GM21717 (cell line): ENCODE measurements at regions not wholly inside any gene's neighbourhood (a gene's known extent, or its start where the extent isn't known, plus 50 kb on each side); places are given as distances from the start of the nearest gene placed in this dataset.
"Not testable (repeated sequence)": the region's sequence is repeated elsewhere in the genome, so short reads cannot be mapped to it uniquely, and the experiment has no call there.

Source experiments
- ATAC-seq: cut with Tn5 transposase; IDR thresholded peaks from one replicate; pipeline ENCODE4 v1.9.1; 2021; ENCODE audit warnings: mild to moderate bottlenecking, moderate library complexity; ENCODE audit not compliant: unreplicated experiment

GRCh38 chr3:82423268-82424030, 662.0 kb upstream of the GBE1 start:
- ATAC-seq: no peak

GRCh38 chr3:82416830-82417229, 655.4 kb upstream of the GBE1 start:
- peak; percentile 63 for ATAC-seq

- ATAC-seq: no peak
These were observed 654.9 kb upstream of the GBE1 start for GRCh38 chr3:82416349-82416748.

- ATAC-seq: no peak
These were observed 651.7 kb upstream of the GBE1 start for GRCh38 chr3:82413171-82413570.

- ATAC-seq: no peak
These were observed 648.9 kb upstream of the GBE1 start for GRCh38 chr3:82410366-82410765.

GRCh38 chr3:82409842-82410241, 648.4 kb upstream of the GBE1 start:
- no peak for ATAC-seq

GRCh38 chr3:82392203-82392775, 630.8 kb upstream of the GBE1 start:
- ATAC-seq: no peak

- ATAC-seq: no peak
These were observed 629.4 kb upstream of the GBE1 start for GRCh38 chr3:82390868-82391267.

GRCh38 chr3:82386647-82387046, 625.2 kb upstream of the GBE1 start:
- no peak for ATAC-seq

GRCh38 chr3:82384181-82384580, 622.7 kb upstream of the GBE1 start:
- no peak for ATAC-seq

- no peak for ATAC-seq
These were observed 621.4 kb upstream of the GBE1 start for GRCh38 chr3:82382831-82383230.

GRCh38 chr3:82378392-82378791, 616.9 kb upstream of the GBE1 start:
- no peak for ATAC-seq

GRCh38 chr3:82376883-82377282, 615.4 kb upstream of the GBE1 start:
- no peak for ATAC-seq

- not testable (repeated sequence) for ATAC-seq
These were observed 612.4 kb upstream of the GBE1 start for GRCh38 chr3:82373833-82374232.

- ATAC-seq: no peak
These were observed 603.4 kb upstream of the GBE1 start for GRCh38 chr3:82364827-82365226.

GRCh38 chr3:82363131-82363530, 601.7 kb upstream of the GBE1 start:
- no peak for ATAC-seq

- no peak for ATAC-seq
These were observed 593.8 kb upstream of the GBE1 start for GRCh38 chr3:82355228-82355627.

GRCh38 chr3:82354228-82354627, 592.8 kb upstream of the GBE1 start:
- ATAC-seq: no peak

- ATAC-seq: no peak
These were observed 592.1 kb upstream of the GBE1 start for GRCh38 chr3:82353306-82354171.

- no peak for ATAC-seq
These were observed 586.1 kb upstream of the GBE1 start for GRCh38 chr3:82347585-82347984.

- ATAC-seq: no peak
These were observed 581.1 kb upstream of the GBE1 start for GRCh38 chr3:82342521-82342920.

GRCh38 chr3:82329300-82329699, 567.9 kb upstream of the GBE1 start:
- ATAC-seq: no peak
